Left ventricle myocardium superior (tissue), 1 donor: ENCODE measurements at regions not wholly inside any gene's neighbourhood (a gene's known extent, or its start where the extent isn't known, plus 50 kb on each side); places are given as distances from the start of the nearest gene placed in this dataset.

Experiments
- ATAC-seq: fragments of 200-7000 bp; cut with Tn5 transposase; one replicate; pipeline ENCODE4 v1.9.1; 2020; ENCODE audit warnings: mild to moderate bottlenecking, moderate library complexity
- DNase-seq: peaks from one replicate; pipeline ENCODE4 v3.0.0-alpha.2; 2020
- intact Hi-C: fragments of 100-400 bp; cut with micrococcal nuclease; formaldehyde crosslinking; loops from one replicate; pipeline ENCODE4 v1.11.0; 2022
- donor health status: DM: no; HTN: yes; CAD: no; lungs with severe emphysema.

DNA sequence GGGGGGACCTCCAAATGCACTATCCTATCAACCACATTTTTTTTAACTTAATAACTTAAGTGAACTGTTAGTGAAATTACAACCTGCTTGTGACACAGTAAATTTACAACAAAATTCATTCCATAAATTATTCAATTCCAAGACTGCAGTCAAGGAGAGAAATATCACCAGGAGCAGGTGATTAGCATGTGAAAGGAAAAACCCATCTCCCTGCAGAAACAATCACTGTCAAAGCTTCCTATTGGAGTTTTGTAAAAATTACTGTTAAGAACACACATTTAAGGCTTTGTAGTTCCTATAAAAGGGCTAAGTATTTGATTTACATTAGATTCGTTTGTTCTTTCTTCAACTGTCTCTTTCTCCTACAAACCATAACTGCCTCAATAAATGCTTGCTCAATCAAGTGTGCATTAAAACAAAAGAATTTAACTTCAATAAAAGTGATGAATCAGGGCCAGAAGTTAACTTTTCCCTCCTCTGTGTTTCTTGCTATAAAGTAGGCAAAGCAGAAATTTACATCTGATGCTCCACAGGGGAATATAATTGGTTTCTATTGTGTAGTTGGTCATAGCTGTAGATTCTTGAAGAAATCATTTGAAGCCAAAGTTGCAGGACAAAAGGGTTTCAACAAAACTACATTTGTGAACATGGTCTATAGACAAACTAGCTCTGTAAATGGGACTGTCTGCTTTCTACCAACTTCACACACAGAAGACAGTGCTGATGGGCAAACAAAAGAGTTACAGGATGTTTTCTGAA lies 195.1 kb upstream of the PSMD7 start:
- no peak for ATAC-seq
- intact Hi-C loops, result no loop called here
- DNase-seq, result no peak

- no peak for ATAC-seq
- DNase-seq, result no peak
- intact Hi-C loops, result no loop called here
Observed at GRCh38 chr16:74100395-74101326, 196.0 kb upstream of the PSMD7 start.

- no peak for DNase-seq
- intact Hi-C loops, result no loop called here
- ATAC-seq, result no peak
Observed at GRCh38 chr16:74099530-74099929, 197.1 kb upstream of the PSMD7 start.

DNA sequence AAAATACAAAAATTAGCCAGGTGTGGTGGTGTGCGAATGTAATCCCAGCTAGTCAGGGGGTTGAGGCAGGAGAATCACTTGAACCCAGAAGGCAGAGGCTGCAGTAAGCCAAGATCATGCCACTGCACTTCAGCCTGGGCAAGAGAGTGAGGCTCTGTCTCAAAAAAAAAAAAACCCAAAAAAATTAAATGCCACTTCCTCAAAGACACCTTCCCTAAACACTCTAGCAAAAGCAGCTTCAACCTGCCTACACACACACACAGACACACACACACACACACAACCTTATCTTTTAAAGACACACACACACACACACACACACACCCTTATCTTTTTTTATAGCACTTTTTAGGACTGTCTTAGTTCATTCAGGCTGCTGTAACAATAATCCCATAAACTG lies 201.7 kb upstream of the PSMD7 start:
- ATAC-seq (no peak), DNase-seq (no peak)
- intact Hi-C loops, result no loop called here

DNA sequence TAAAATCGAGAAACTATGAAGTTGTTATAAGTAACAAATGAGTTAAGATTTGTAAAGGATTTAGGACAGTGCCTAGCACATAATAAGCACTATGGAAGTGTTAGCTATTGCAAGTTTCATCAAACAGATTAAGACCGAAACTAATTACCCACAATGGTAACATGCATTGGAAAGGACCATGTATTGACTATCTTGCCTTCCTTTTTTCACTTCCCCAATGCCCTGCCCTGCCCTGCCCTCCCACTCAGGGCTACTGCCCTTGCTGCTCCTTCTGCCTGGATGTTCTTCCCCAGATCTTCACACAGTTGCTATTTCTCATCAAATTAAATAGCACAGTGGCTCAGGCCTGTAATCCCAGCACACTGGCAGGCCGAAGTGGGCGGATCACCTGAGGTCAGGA lies 202.1 kb upstream of the PSMD7 start:
- no peak for DNase-seq
- ATAC-seq, result no peak
- intact Hi-C loops, result no loop called here

DNA sequence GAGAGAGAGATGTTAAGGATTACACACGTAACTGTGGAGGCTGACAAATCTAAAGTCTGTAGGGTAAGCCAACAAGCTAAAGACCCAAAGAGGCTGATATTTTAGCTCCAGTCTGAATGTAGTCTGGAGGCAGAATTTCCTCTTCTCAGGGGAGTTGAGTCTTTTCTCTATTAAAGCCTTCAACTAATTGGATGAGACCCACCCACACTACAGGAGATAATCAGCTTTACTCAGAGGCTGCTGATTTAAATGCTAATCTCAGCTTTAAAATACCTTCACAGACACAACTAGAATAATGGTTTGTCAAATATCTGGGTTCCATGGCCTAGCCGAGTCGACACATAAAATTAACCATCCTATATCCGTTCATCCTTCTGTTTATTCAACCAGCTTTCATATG lies 204.3 kb upstream of the PSMD7 start:
- ATAC-seq (no peak), DNase-seq (no peak)
- intact Hi-C loops, result no loop called here

GRCh38 chr16:74090871-74091270 lies 205.7 kb upstream of the PSMD7 start:
- intact Hi-C loops, result no loop called here
- DNase-seq, result no peak
- no peak for ATAC-seq

DNA sequence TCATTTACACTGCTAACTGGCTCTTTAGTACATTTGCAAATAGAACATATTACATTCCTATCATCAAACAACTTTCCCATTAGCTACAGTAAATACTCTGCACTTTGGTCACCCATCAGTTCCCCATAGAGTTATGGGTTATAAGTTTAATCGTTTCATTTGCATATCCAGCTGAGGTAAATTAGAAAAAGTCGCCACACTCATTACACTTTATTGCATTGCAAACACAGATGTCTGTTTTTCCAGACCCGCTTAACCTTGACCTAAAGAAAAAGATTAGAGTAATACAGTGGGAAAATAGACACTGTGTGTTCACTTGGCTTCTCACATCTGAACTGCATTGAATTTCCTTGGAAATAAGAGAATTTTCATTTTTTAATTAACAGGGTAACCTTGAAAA lies 213.1 kb upstream of the PSMD7 start:
- intact Hi-C loops, result no loop called here
- no peak for DNase-seq
- ATAC-seq, result no peak

- intact Hi-C loops, result no loop called here
- ATAC-seq (no peak), DNase-seq (no peak)
Observed at GRCh38 chr16:74080311-74080710, 216.3 kb upstream of the PSMD7 start.

GRCh38 chr16:74079232-74079586 lies 217.4 kb upstream of the PSMD7 start:
- intact Hi-C loops, result no loop called here
- no peak for DNase-seq

GRCh38 chr16:74078511-74079231 lies 217.9 kb upstream of the PSMD7 start:
- intact Hi-C loops, result no loop called here
- ATAC-seq (no peak), DNase-seq (no peak)

More at GRCh38 chr16:74079232-74079586, 217.4 kb upstream of the PSMD7 start:
- ATAC-seq, result no peak

- DNase-seq (no peak), ATAC-seq (no peak)
- intact Hi-C loops, result no loop called here
Observed at GRCh38 chr16:74076568-74076967, 220.0 kb upstream of the PSMD7 start.

DNA sequence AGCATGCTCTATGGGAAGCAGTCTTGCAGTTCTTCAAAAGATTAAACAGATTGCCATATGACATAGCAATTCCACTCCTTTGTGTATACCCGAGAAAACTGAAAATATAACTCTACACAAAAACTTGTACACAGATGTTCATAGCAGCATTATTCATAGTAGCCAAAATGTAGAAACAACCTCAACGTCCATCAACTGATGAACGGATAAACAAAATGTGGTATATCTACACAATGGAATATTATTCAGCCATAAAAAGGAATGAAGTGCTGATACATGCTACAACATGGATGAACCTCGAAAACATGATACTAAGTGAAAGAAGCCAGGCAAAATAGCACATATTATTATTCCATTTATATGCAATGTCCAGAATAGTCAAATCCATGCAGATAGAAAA lies 221.2 kb upstream of the PSMD7 start:
- DNase-seq (no peak), ATAC-seq (no peak)
- intact Hi-C loops, result no loop called here

- intact Hi-C loops, result no loop called here
- ATAC-seq (no peak), DNase-seq (no peak)
Observed at GRCh38 chr16:74073456-74073855, 223.2 kb upstream of the PSMD7 start.

- intact Hi-C loops, result no loop called here
- DNase-seq, result no peak
- no peak for ATAC-seq
Observed at GRCh38 chr16:74071996-74072535, 224.5 kb upstream of the PSMD7 start.

DNA sequence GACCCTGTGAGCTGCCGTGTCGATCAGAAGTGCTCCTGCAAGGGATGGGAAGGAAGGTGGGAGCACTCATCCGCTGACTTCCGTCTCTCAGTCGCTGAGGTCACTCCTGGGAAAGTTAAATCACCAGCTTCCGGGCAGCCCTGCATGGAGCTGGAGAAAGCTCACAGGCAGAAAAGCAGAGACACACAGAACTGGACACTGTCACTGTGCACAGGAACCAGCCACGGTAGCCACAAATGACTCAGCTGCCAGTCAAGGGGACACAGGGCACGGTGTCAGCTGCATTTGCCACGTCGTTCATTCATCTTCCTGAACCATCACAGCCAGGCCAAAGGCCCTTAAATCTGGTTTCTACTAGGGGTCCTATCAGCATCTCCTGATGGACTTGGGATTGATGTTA lies 226.4 kb upstream of the PSMD7 start:
- intact Hi-C loops, result no loop called here
- ATAC-seq, result no peak
- no peak for DNase-seq

DNA sequence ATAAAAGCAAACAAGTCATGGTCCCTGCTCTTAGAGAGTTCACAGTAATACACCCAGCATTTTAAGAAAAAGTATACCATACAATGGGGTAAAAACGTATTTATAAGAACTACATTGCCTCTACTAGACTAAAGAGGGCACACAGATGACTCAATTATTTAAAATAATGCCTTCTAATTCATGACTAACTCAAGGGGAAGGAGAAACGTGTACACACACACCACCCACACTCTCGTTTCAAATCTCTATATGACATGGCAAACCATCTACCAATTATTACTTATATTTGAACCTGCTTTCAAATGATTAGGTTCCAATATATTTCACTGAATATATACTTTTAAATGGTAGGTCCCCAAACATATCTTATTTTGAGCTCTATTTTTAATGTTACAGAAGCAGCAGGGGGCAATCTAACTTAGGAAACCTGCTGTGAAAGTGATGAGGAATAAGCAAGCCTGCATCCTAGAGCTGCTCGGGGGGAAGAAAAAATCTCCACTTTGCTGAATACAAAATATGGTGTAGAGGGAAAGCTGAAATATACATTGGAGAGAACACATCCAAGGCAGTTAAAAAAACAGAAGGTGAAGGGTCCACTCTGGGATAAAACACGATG lies 232.4 kb upstream of the PSMD7 start:
- ATAC-seq, result no peak
- no peak for DNase-seq
- intact Hi-C loops, result no loop called here

GRCh38 chr16:74053826-74054225 lies 242.8 kb upstream of the PSMD7 start:
- no peak for ATAC-seq
- intact Hi-C loops, result no loop called here
- no peak for DNase-seq

- no peak for ATAC-seq
- DNase-seq, result no peak
- intact Hi-C loops, result no loop called here
Observed at GRCh38 chr16:74053312-74053711, 243.3 kb upstream of the PSMD7 start.
